GM21423 (cell line): ENCODE measurements at regions not wholly inside any gene's neighbourhood (a gene's known extent, or its start where the extent isn't known, plus 50 kb on each side); places are given as distances from the start of the nearest gene placed in this dataset.

ENCODE experiments used
- ATAC-seq: cut with Tn5 transposase; IDR thresholded peaks from one replicate; pipeline ENCODE4 v1.9.1; 2021; ENCODE audit warnings: mild to moderate bottlenecking, moderate library complexity; ENCODE audit not compliant: unreplicated experiment

GRCh38 chr4:138927072-138927471 lies 88.5 kb upstream of the NOCT start:
- ATAC-seq: no peak

- ATAC-seq: no peak
Observed at GRCh38 chr4:138925495-138925894, 90.1 kb upstream of the NOCT start.

GRCh38 chr4:138919094-138919936 lies 96.3 kb upstream of the NOCT start:
- ATAC-seq: peak; percentile 84

DNA sequence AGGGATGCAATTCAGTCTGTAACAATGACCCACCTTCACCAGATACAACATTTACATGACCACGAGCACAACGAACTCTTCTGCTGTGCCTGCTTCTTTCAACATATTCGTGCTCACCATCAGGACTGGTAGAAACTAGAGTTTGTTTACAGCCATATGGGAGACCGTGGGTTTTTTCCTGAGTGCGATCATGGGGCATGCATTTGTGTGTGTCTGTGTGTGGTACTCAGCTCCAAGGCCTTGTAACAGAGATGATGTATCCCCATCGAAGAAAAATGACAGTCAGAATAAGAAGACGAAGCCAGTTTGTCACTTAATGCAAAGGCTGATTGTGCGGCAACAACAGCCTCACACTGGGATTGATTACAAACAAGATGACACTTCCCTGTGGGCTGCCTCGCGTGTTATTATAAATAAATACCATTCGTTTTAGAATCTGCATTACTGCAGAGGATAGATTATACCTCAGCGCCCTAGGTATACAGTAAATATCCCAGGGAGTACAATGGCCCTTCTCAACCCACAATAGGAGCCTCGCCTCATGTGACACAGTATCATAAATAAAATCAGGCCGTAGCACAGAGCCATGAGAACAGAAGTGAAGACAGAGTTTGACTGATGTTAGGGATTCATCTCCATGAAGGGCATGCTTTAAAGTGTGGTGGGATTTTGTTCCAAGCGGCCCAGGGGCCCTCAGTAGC lies 97.3 kb upstream of the NOCT start:
- ATAC-seq: no peak

GRCh38 chr4:138916763-138917162 lies 98.8 kb upstream of the NOCT start:
- no peak for ATAC-seq

- no peak for ATAC-seq
Observed at GRCh38 chr4:138915756-138916155, 99.8 kb upstream of the NOCT start.

GRCh38 chr4:138912704-138913340 lies 102.8 kb upstream of the NOCT start:
- no peak for ATAC-seq

DNA sequence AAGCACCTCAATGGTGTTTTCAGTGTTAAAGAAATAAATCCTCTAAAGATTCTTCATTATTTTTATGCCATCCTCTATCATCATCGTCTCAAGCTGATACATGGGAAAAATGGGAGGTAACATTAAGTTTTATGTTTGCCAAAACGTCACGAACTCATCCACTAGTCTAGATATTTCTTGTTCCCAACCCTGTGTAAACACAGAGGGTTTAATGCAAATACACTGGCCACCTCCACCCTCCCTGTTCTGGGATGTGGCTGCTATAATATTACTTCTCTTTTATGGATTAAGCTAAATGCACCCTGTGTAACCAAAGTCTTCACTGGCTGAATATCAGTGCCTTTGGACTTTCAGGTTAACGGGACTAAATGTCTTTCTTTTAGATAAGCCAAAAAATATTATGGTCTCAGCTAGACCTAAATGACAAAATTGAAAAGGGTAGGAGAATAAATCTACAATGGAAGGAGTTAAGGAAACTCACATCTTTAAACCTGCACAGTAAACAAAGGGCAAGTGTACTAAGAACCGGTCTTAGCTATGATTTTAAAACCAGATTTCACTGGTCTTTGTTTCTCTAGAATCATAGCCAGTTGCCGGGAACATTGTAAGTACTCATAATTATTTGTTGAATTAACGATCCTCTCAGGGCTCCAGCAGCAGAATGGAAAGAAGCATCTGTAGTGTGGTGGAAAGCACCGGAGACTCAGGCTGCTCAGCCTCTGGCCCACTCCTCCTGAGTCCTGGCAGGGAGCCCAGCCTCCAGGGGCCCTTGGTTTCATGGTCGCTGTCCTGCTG lies 103.5 kb upstream of the NOCT start:
- no peak for ATAC-seq

GRCh38 chr4:138910914-138911336 lies 104.7 kb upstream of the NOCT start:
- no peak for ATAC-seq

DNA sequence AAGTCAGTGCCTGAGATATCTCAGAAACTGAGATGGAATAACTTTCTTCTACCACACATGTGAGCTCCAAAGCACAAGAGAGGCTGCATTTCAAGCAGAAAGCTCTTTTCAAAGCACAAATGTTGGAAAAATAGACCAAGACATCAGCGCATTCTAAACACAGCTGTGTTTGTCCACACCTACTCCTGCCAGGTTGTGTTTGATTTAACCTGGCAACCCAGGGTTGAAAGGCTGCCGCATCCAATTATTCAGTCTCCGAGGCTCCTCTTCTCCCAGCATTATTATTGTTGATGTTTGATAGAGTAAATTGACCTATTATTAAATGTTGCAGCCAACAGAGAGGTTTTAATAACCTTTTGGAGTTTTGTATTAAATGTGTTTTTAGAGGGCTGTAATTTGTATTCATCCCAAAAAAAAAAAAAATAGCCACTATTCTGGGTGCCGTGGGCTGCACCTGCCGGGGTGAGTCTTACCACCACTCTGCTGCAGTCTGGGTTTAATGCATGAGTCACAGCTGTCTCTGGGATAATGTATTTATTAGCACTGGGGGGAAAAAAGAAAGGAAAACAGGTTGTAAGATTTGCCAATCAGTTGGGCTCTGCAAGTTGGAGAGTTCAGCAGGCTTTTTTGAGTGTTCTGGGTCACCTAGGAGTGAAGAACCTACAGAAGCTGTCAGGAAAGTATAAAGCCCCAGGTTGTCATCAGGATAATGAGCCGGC lies 105.2 kb upstream of the NOCT start:
- ATAC-seq: no peak

DNA sequence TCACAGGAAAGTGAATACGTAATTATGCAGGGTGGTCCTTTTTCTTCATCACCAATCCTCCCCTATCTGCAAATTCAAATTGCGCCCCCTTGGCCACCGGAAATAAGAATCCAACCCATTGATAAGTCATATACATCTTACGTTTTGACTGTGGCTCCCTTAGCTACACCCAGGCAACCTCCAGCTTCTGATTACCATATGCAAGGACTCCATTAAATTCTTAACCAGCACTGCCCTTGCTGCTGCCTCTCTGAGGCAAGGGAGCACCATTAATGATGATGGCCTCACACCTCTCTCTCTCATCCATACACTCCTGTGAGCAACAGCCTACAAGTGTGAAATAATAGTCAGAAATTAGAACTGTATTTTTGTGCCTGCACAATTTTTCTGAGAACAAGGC lies 106.0 kb upstream of the NOCT start:
- no peak for ATAC-seq

- no peak for ATAC-seq
Observed at GRCh38 chr4:138908134-138908533, 107.4 kb upstream of the NOCT start.

- no peak for ATAC-seq
Observed at GRCh38 chr4:138907174-138907573, 108.4 kb upstream of the NOCT start.

GRCh38 chr4:138904793-138905192 lies 110.8 kb upstream of the NOCT start:
- ATAC-seq: no peak

GRCh38 chr4:138903185-138903584 lies 112.4 kb upstream of the NOCT start:
- ATAC-seq: no peak

DNA sequence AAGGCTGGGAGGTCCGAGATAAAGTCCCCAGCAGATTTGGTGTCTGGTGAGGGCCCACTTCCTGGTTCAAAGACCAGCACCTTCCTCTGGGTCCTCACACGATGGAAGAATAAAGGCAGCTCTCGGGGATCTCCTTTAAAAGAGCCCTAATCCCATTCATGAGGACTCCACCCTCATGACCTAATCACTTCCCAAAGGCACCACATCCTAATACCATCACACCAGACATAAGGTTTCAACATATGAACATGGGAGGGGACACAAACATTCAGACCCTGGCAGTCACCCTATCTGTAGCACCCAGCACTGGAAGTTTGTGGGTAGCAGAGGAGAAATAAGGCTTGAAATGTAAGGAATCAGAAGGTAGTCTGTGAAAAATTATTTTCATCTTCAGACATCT lies 112.9 kb upstream of the NOCT start:
- ATAC-seq: no peak

- no peak for ATAC-seq
Observed at GRCh38 chr4:138901177-138901576, 114.4 kb upstream of the NOCT start.

DNA sequence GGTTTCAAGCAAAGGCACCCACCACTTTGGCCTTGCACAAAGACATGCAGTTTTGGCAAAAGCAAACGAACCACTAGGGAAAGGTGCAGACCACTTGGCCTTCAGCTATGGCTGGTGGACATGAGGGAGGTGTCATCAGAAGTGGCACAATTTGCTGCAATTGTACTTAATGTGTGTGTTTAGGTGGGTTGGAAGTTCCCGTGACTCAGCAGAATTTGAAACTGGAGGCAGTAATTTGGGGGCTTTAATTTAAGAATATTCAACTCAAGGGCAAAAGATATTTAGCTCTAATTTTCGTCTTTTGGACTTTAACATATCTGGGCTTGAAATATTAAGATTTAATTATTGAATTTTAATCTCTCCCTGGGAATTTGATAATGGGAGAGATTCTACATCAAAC lies 115.6 kb upstream of the NOCT start:
- no peak for ATAC-seq

DNA sequence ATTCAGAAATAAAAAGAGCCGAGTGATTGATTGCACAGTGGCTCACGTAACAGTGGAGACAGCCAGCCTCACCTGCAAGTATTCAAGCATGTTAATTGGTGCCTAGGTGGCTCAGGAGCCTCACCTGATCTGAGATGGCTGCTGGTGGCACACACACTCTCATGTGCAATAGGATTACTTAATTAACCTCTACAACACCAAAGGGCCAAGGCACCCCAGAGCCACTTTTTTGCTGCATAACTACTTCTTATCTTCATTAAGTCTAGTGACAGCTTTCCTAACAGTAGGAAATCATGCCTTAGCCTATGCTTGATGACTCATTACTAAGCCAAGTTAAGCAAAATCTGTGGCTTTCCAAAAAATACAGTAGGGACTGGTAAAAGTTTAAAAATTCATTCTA lies 117.3 kb upstream of the NOCT start:
- no peak for ATAC-seq

DNA sequence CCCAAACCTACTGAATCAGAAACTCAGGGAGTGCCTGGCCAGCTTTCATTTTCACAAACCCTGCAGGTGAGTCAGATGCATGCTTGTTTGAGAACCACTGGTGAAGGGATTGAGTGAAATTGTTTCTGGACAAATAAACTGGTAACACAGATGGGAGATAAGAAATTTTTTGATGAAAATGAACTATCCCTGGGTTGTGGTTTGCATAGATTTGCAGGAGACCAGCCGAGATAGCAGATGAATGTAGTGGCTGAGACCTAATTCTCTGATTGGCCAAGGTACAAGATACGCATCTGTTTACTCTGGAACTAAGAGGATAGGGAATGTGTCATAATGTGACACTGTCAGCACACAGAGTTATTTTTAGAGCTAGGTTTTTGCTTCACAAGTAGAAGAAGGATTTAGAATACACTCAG lies 117.8 kb upstream of the NOCT start:
- no peak for ATAC-seq
